GM12878 (cell line): ENCODE measurements at regions not wholly inside any gene's neighbourhood (a gene's known extent, or its start where the extent isn't known, plus 50 kb on each side); places are given as distances from the start of the nearest gene placed in this dataset.

ENCODE experiments used
- ATF2 ChIP-seq: IDR thresholded peaks from 2 replicates; pipeline ENCODE4 v1.6.1; 2012; ENCODE audit warnings: low read length, inconsistent platforms
- CTCF ChIP-seq, 3 experiments: IDR thresholded peaks in 2 of 3; conservative IDR thresholded peaks in 1 of 3; 2 replicates each; pipeline ENCODE4 v1.5.1; 2011; ENCODE audit warnings: low read depth in 3 of 3, low read length in 3 of 3, mild to moderate bottlenecking in 3 of 3, control low read depth in 2 of 3, moderate library complexity in 2 of 3, inconsistent platforms in 1 of 3, mixed read lengths in 1 of 3; ENCODE audit not compliant: control insufficient read depth in 2 of 3, insufficient read depth in 1 of 3; ENCODE audit errors: extremely low read depth in 1 of 3
- EP300 ChIP-seq, 2 experiments: fragments of 150-350 bp in 1 of 2; IDR thresholded peaks; 2 replicates each; pipeline ENCODE4 v1.6.1; 2011 to 2012; ENCODE audit warnings: low read depth in 2 of 2, low read length in 2 of 2, borderline replicate concordance in 1 of 2, improper control_type of control experiment in 1 of 2, inconsistent platforms in 1 of 2; ENCODE audit not compliant: control insufficient read depth in 1 of 2
- MAX ChIP-seq: IDR thresholded peaks from 2 replicates; pipeline ENCODE4 v1.6.1; 2012; ENCODE audit warnings: low read depth, low read length, improper control_type of control experiment
- POLR2A ChIP-seq: IDR thresholded peaks from 2 replicates; pipeline ENCODE4 v1.6.1; 2011; ENCODE audit warnings: low read depth, mild to moderate bottlenecking, low read length
- POLR2AphosphoS5 ChIP-seq: IDR thresholded peaks from 2 replicates; pipeline ENCODE4 v1.6.1; 2011; ENCODE audit warnings: mild to moderate bottlenecking, low read length, inconsistent platforms
- SREBF2 ChIP-seq: IDR thresholded peaks from 2 replicates; pipeline ENCODE4 v1.6.1; 2012; ENCODE audit warnings: mild to moderate bottlenecking, low read length

- TF ChIP-seq CTCF (IDR thresholded peaks at IDR 0.05 in 2 of 3, conservative IDR thresholded peaks at IDR 0.05 in 1 of 3; ENCODE audit: control insufficient read depth in 2 of 3, extremely low read depth in 1 of 3, insufficient read depth in 1 of 3, low read depth in 3 of 3, low read length in 3 of 3): no peak
- no peak for TF ChIP-seq POLR2A
- TF ChIP-seq ATF2: no peak
- TF ChIP-seq POLR2AphosphoS5: no peak
- no peak for TF ChIP-seq MAX
- no peak for TF ChIP-seq SREBF2
- no peak for TF ChIP-seq EP300 (IDR thresholded peaks at IDR 0.05; ENCODE audit: borderline replicate concordance in 1 of 2, control insufficient read depth in 1 of 2, low read depth in 2 of 2, low read length in 2 of 2)
These were observed 138.3 kb downstream of the FOXD2 start for GRCh38 chr1:47575855-47576757.
